ENCODE measurements at regions not wholly inside any gene's neighbourhood (a gene's known extent, or its start where the extent isn't known, plus 50 kb on each side); places are given as distances from the start of the nearest gene placed in this dataset.

- intact Hi-C loops (cut with micrococcal nuclease), result no loop called here
- H3K27ac Mint-ChIP-seq, result no peak overlapping the region
Observed at GRCh38 chr2:52128081-52128480, 1096.1 kb upstream of the NRXN1 start.

GRCh38 chr2:52127527-52127926 is 1095.6 kb upstream of the NRXN1 start:
- Mint-ChIP-seq H3K36me3 (ENCODE audit: low read depth) (no peaks in the 10 kb centered on the region), H3K4me3 (no peak overlapping the region), H3K9me3 (peaks cover 7% of the 10 kb centered on the region), H3K27me3 (no peaks in the 10 kb centered on the region), H3K4me1 (ENCODE audit: low read depth) (no peaks in the 10 kb centered on the region), H3K27ac (no peak overlapping the region)
- TF ChIP-seq, protein P1, sequence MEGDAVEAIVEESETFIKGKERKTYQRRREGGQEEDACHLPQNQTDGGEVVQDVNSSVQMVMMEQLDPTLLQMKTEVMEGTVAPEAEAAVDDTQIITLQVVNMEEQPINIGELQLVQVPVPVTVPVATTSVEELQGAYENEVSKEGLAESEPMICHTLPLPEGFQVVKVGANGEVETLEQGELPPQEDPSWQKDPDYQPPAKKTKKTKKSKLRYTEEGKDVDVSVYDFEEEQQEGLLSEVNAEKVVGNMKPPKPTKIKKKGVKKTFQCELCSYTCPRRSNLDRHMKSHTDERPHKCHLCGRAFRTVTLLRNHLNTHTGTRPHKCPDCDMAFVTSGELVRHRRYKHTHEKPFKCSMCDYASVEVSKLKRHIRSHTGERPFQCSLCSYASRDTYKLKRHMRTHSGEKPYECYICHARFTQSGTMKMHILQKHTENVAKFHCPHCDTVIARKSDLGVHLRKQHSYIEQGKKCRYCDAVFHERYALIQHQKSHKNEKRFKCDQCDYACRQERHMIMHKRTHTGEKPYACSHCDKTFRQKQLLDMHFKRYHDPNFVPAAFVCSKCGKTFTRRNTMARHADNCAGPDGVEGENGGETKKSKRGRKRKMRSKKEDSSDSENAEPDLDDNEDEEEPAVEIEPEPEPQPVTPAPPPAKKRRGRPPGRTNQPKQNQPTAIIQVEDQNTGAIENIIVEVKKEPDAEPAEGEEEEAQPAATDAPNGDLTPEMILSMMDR (IDR thresholded peaks at IDR 0.05), result no peak
- no peak for DNase-seq
- intact Hi-C loops (cut with micrococcal nuclease), result no loop called here
- POLR2A ChIA-PET, result no interaction called here
- ATAC-seq, result no peak
- CTCF ChIA-PET, result interaction anchor here (0.7 kb wide), 1 partner anchor 21 kb away, joined by 3 read pairs; no protein-coding TSS in a partner anchor

More at GRCh38 chr2:52128081-52128480, 1096.1 kb upstream of the NRXN1 start:
- no peaks in the 10 kb centered on the region for H3K27me3 Mint-ChIP-seq
- CTCF ChIA-PET, result interaction anchor here (0.7 kb wide), 1 partner anchor 22 kb away, joined by 3 read pairs; no protein-coding TSS in a partner anchor
- TF ChIP-seq, protein P1 (IDR thresholded peaks at IDR 0.05), result no peak
- no peaks in the 10 kb centered on the region for H3K4me1 Mint-ChIP-seq (ENCODE audit: low read depth)
- H3K4me3 Mint-ChIP-seq, result no peak overlapping the region
- H3K9me3 Mint-ChIP-seq, result peaks cover 8% of the 10 kb centered on the region
- ATAC-seq, result no peak
- H3K36me3 Mint-ChIP-seq (ENCODE audit: low read depth), result no peaks in the 10 kb centered on the region
- DNase-seq, result no peak
- POLR2A ChIA-PET, result no interaction called here

GRCh38 chr2:52117299-52117698 is 1085.4 kb upstream of the NRXN1 start:
- intact Hi-C loops (cut with micrococcal nuclease), result no loop called here
- H3K4me1 Mint-ChIP-seq (ENCODE audit: low read depth), result no peaks in the 10 kb centered on the region
- H3K9me3 Mint-ChIP-seq, result peaks cover 6% of the 10 kb centered on the region

GRCh38 chr2:52115750-52116149 is 1083.8 kb upstream of the NRXN1 start:
- POLR2A ChIA-PET, result no interaction called here
- H3K27me3 Mint-ChIP-seq, result no peaks in the 10 kb centered on the region

More at GRCh38 chr2:52117299-52117698, 1085.4 kb upstream of the NRXN1 start:
- Mint-ChIP-seq H3K27ac (no peak overlapping the region), H3K4me3 (no peak overlapping the region), H3K36me3 (ENCODE audit: low read depth) (no peaks in the 10 kb centered on the region), H3K27me3 (no peaks in the 10 kb centered on the region)
- ATAC-seq (no peak), DNase-seq (no peak)
- CTCF ChIA-PET, result no interaction called here
- TF ChIP-seq, protein P1 (IDR thresholded peaks at IDR 0.05), result no peak
- POLR2A ChIA-PET, result no interaction called here

GRCh38 chr2:52113338-52113737 is 1081.4 kb upstream of the NRXN1 start:
- CTCF ChIA-PET, result no interaction called here
- TF ChIP-seq, protein P1 (IDR thresholded peaks at IDR 0.05), result no peak
- H3K4me1 Mint-ChIP-seq (ENCODE audit: low read depth), result no peaks in the 10 kb centered on the region
- no peak for DNase-seq
- no peak overlapping the region for H3K4me3 Mint-ChIP-seq
- H3K27me3 Mint-ChIP-seq, result no peaks in the 10 kb centered on the region
- no peak overlapping the region for H3K27ac Mint-ChIP-seq
- ATAC-seq, result no peak
- H3K36me3 Mint-ChIP-seq (ENCODE audit: low read depth), result no peaks in the 10 kb centered on the region
- H3K9me3 Mint-ChIP-seq, result peaks cover 5% of the 10 kb centered on the region
- intact Hi-C loops (cut with micrococcal nuclease), result no loop called here
- POLR2A ChIA-PET, result no interaction called here

More at GRCh38 chr2:52115750-52116149, 1083.8 kb upstream of the NRXN1 start:
- Mint-ChIP-seq H3K9me3 (peaks cover 8% of the 10 kb centered on the region), H3K4me1 (ENCODE audit: low read depth) (no peaks in the 10 kb centered on the region), H3K27ac (no peak overlapping the region), H3K4me3 (no peak overlapping the region), H3K36me3 (ENCODE audit: low read depth) (no peaks in the 10 kb centered on the region)
- ATAC-seq, result no peak
- intact Hi-C loops (cut with micrococcal nuclease), result no loop called here
- CTCF ChIA-PET, result no interaction called here
- TF ChIP-seq, protein P1 (IDR thresholded peaks at IDR 0.05), result no peak
- DNase-seq, result no peak
